Right renal pelvis (tissue), 4 donors: ENCODE measurements at regions not wholly inside any gene's neighbourhood (a gene's known extent, or its start where the extent isn't known, plus 50 kb on each side); places are given as distances from the start of the nearest gene placed in this dataset.

ENCODE experiments used
- DNase-seq, 4 donors: peaks; one replicate each; pipeline ENCODE4 v3.0.0-alpha.2; 2013; ENCODE audit warnings: low read depth in 4 of 4, low spot score in 3 of 4, missing footprints in 1 of 4

DNA sequence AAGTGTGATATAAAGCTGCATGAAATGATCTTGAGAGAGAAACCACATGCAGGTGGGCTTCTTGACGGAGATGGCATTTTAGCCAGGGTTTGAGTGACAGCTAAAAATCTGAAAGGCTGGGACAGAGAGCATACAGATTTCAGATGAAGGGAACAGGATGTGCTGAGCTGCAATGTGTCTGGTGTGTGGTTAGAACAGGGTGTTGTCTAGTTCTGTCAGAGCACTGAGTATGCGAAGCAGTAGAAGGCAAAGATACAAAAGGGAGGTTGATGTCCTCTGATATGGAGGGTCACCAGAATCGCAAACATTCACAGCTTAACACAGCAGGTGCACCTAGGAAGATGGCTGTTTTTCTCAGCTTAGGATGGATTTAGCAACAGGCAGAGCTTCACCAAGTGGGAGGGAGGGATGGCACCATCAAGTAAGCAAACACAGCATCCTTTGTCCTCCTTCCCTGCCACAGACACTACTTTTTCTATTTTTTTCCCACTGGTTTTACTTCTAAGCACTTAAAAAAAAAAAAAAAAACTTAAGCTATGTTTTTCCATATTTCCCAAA is 182.5 kb downstream of the TMX3 start:
- no peak for DNase-seq

- no peak for DNase-seq
Observed at GRCh38 chr18:68525091-68525490, 189.8 kb downstream of the TMX3 start.

DNA sequence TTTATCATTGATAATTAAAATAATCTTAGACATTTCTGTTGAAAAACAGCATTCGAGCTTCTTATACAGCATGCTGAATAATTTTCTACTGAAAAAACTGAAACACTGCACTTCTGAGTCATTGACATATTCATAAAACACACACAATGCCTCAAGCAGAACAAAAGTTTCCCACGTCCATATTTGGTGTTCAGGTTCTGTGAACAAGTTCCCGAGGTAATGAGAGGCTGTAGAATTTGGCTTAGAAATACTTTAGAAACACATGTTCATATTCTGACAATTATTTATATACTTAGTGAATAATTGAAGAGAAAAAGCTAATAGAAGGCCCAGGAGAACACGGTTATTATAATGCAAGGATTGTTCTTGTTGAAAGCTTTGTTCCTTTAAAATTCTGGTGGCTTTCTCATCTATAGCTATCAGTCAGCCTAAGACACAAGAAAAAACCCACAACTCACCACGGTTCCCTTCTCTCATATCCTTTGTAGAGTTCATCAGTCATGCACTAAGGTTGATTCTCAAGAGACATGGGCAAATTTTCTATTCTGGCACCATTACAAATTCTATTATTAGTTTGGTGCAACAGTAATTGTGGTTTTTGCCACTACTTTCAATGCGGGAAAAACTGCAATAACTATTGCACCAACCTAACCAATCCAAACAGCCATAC is 194.4 kb downstream of the TMX3 start:
- DNase-seq = no peak

- DNase-seq = no peak
Observed at GRCh38 chr18:68519336-68519735, 195.6 kb downstream of the TMX3 start.

- no peak for DNase-seq
Observed at GRCh38 chr18:68509902-68510301, 205.0 kb downstream of the TMX3 start.

GRCh38 chr18:68507781-68508180 is 207.1 kb downstream of the TMX3 start:
- DNase-seq = no peak

DNA sequence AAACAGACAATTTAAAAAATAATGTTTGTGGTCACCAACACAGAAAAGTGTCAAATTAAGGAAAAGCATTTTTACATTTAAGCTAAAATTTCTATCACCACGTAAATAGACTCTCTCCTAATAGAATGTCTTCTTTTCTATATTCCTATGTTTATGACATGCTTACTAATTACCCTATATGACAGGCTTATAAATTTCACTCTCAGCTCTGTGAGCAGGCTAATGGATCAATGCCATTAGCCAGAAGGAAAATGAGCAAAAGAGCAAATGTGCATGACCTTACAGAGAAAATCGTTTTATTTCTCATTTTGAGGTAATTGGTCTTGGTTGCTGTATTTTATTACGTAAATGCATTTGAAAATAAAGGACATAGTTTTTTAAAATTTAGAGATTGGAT is 209.7 kb downstream of the TMX3 start:
- no peak for DNase-seq

- no peak for DNase-seq
Observed at GRCh38 chr18:68504441-68505177, 210.3 kb downstream of the TMX3 start.

- DNase-seq = no peak
Observed at GRCh38 chr18:68500556-68500955, 214.4 kb downstream of the TMX3 start.

GRCh38 chr18:68499141-68499540 is 215.8 kb downstream of the TMX3 start:
- no peak for DNase-seq

GRCh38 chr18:68498636-68499035 is 216.3 kb downstream of the TMX3 start:
- DNase-seq = no peak

GRCh38 chr18:68498185-68498584 is 216.7 kb downstream of the TMX3 start:
- no peak for DNase-seq

GRCh38 chr18:68494802-68495581 is 219.9 kb downstream of the TMX3 start:
- peak; percentile 21 to 53 (median 42) for DNase-seq

DNA sequence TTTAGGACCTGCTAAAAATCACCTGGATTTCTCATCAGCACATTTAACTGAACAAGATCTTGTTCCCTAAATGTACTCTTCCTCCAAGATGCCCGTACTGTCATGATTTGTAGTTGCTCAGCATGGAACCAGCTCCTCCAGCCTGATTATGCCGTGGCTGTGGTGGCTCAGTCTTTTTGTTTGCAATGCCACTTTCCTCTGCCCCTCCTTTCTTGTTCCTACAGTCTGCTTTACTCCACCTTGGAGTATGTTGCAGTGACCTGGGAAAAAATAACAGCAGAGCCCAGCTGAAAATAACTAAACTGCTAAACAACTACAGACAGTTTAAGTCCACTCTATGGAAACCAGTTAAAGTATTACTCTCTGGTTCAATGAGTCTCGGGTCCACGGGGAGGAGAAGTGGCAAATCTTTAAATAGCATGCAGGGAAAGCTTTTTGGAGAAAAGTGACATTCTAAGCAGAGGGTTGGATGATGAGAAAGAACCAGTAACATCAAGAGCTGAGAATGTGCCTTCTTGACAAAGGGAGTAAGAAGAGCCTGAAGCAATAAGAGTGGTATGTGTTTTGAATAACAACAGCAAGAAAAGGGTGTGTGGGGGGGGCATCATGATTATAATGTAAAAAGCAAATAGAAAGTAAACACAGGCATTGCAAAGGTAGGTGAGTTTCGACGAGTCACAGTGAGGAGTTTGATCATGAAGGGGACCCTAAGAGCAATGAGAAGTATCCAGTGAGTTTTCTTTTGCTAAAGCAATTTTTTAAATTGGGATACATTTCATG is 225.7 kb downstream of the TMX3 start:
- DNase-seq = no peak

DNA sequence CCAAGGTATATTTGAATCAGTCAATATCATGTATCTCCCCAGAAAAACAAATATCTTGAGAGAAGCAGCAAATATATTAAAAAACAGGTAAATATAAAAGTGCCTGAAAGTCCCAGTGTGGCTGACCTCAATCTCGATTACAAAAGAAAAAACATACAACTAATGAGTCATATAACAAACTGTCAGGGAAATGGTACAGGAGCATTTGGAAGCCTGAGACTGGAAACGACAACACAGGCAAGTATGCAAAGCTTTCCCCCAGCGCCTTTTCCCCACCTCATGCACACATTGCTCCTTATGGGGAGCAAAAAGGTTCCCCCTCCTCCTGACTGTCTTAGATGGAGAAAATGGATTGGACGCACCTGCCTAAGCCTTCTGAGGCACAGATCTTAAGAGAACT is 230.7 kb downstream of the TMX3 start:
- DNase-seq = no peak

DNA sequence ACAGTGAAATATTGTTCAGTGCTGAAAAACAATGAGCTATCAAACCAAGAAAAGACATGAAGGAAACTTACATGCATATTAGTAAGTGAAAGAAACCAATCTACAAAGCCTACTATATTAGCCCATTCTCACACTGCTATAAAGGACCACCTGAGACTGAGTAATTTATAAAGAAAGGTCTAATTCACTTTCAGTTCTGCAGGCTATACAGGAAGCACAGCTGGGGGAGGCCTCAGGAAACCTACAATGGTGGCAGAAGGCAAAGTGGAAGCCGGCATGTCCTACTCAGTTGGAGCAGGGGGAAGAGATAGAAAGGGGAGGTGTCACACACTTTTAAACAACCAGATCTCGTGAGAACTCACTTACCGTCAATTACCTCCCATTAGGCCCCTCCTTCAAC is 232.1 kb downstream of the TMX3 start:
- no peak for DNase-seq

GRCh38 chr18:68480196-68480595 is 234.7 kb downstream of the TMX3 start:
- DNase-seq = no peak

DNA sequence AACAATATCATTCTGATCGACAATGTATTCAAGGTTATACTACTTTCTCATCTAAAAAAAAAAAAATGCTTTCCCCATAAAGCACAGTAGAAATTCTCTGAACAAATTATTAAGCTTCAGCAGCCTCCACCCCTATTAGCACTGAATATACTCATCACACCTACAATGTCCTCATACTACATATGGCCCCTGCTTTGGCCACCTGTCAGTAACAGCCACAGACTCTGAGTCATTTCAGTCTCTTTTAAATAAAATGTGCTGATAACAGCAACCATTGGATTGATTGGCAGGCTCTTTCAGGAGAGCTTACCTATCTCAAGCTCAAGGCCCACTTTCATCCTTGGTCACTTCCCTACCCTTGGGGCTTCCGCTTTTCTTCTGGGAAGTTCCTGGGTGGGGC is 236.7 kb downstream of the TMX3 start:
- no peak for DNase-seq

- DNase-seq = no peak
Observed at GRCh38 chr18:68475883-68476282, 239.0 kb downstream of the TMX3 start.

DNA sequence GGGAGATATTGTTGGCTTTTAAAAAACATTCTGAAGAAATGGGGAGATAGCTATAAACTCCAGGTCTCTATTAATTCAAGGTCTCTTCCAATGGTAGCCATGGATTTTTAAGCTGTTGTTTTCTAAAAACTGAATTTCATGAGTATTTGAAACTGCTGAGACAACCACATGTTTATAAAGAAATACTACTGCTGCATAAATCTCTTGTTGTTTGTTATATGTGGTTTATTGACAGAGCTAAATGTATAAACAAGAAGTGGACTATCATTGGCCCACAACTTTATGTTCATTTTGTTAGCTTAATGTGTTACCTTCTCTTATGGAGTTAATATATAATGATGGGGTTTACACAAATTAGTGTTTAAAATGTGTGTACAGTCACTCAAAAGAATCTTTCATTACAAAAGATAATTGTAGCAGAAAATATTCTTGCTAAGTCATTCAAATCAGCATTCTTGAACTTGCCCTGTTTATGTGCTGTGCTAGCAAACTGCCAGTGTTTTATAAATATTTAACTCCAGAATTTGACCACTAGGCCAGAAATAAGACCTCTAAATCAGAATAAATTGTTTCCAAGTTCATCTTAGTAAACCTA is 242.1 kb downstream of the TMX3 start:
- no peak for DNase-seq
